Activated naive CD8-positive, alpha-beta T cell (primary cell): ENCODE measurements at regions not wholly inside any gene's neighbourhood (a gene's known extent, or its start where the extent isn't known, plus 50 kb on each side); places are given as distances from the start of the nearest gene placed in this dataset.
A peak's percentile ranks its signal among the peaks of the same experiment; 100 is the strongest.
"Not testable (repeated sequence)": the region's sequence is repeated elsewhere in the genome, so short reads cannot be mapped to it uniquely, and the experiment has no call there.

Experiments used
- H3K27ac Mint-ChIP-seq: one replicate; pipeline ENCODE4 v1.8.0; 2021; ENCODE audit warnings: mixed read lengths
- H3K27me3 Mint-ChIP-seq: one replicate; pipeline ENCODE4 v1.8.0; 2021; ENCODE audit warnings: mixed read lengths
- H3K36me3 Mint-ChIP-seq: one replicate; pipeline ENCODE4 v1.8.0; 2021; ENCODE audit warnings: mixed read lengths
- H3K4me1 Mint-ChIP-seq: one replicate; pipeline ENCODE4 v1.8.0; 2021; ENCODE audit warnings: low read depth, mixed read lengths
- H3K4me3 Mint-ChIP-seq: one replicate; pipeline ENCODE4 v1.8.0; 2021; ENCODE audit warnings: mild to moderate bottlenecking, mixed read lengths
- H3K9me3 Mint-ChIP-seq: one replicate; pipeline ENCODE4 v1.8.0; 2021; ENCODE audit warnings: low read depth, mixed read lengths

GRCh38 chr14:106738598-106739258 lies 1212.3 kb downstream of the TMEM121 start:
- H3K4me3 Mint-ChIP-seq, H3K4me1 Mint-ChIP-seq, H3K36me3 Mint-ChIP-seq, H3K27me3 Mint-ChIP-seq, H3K9me3 Mint-ChIP-seq, H3K27ac Mint-ChIP-seq: not testable (repeated sequence)

GRCh38 chr14:106741086-106741827 lies 1214.9 kb downstream of the TMEM121 start:
- not testable (repeated sequence) for H3K4me3 Mint-ChIP-seq, H3K9me3 Mint-ChIP-seq, H3K27ac Mint-ChIP-seq, H3K36me3 Mint-ChIP-seq, H3K27me3 Mint-ChIP-seq, H3K4me1 Mint-ChIP-seq

- not testable (repeated sequence) for H3K4me1 Mint-ChIP-seq, H3K9me3 Mint-ChIP-seq, H3K27ac Mint-ChIP-seq, H3K36me3 Mint-ChIP-seq, H3K27me3 Mint-ChIP-seq, H3K4me3 Mint-ChIP-seq
These were observed 1218.8 kb downstream of the TMEM121 start for GRCh38 chr14:106745016-106745767.

GRCh38 chr14:106750089-106750488 lies 1223.7 kb downstream of the TMEM121 start:
- H3K36me3 Mint-ChIP-seq, H3K9me3 Mint-ChIP-seq, H3K4me3 Mint-ChIP-seq, H3K27me3 Mint-ChIP-seq, H3K4me1 Mint-ChIP-seq, H3K27ac Mint-ChIP-seq: not testable (repeated sequence)

GRCh38 chr14:106753751-106754150 lies 1227.4 kb downstream of the TMEM121 start:
- not testable (repeated sequence) for H3K9me3 Mint-ChIP-seq, H3K27ac Mint-ChIP-seq, H3K27me3 Mint-ChIP-seq, H3K4me1 Mint-ChIP-seq, H3K4me3 Mint-ChIP-seq, H3K36me3 Mint-ChIP-seq

GRCh38 chr14:106757444-106757843 lies 1231.1 kb downstream of the TMEM121 start:
- H3K27me3 Mint-ChIP-seq, H3K4me3 Mint-ChIP-seq, H3K36me3 Mint-ChIP-seq, H3K9me3 Mint-ChIP-seq, H3K27ac Mint-ChIP-seq, H3K4me1 Mint-ChIP-seq: not testable (repeated sequence)

GRCh38 chr14:106761886-106762816 lies 1235.8 kb downstream of the TMEM121 start:
- not testable (repeated sequence) for H3K4me3 Mint-ChIP-seq, H3K9me3 Mint-ChIP-seq, H3K27ac Mint-ChIP-seq, H3K36me3 Mint-ChIP-seq, H3K27me3 Mint-ChIP-seq
- H3K4me1 Mint-ChIP-seq = peaks cover 22% of the 10 kb centered on the region

GRCh38 chr14:106764968-106765369 lies 1238.6 kb downstream of the TMEM121 start:
- H3K9me3 Mint-ChIP-seq, H3K27ac Mint-ChIP-seq, H3K36me3 Mint-ChIP-seq, H3K4me3 Mint-ChIP-seq, H3K27me3 Mint-ChIP-seq: not testable (repeated sequence)
- H3K4me1 Mint-ChIP-seq = peaks cover 32% of the 10 kb centered on the region

GRCh38 chr14:106766145-106766544 lies 1239.8 kb downstream of the TMEM121 start:
- Mint-ChIP-seq H3K27ac (peak overlapping the region; percentile 54), H3K36me3 (no peaks in the 10 kb centered on the region), H3K4me3 (no peak overlapping the region), H3K27me3 (no peaks in the 10 kb centered on the region), H3K9me3 (no peaks in the 10 kb centered on the region), H3K4me1 (peaks cover 35% of the 10 kb centered on the region)

GRCh38 chr14:106766551-106767277 lies 1240.3 kb downstream of the TMEM121 start:
- Mint-ChIP-seq H3K27ac (peak overlapping the region; percentile 54), H3K4me1 (peaks cover 36% of the 10 kb centered on the region), H3K4me3 (peak overlapping the region; percentile 27)
- not testable (repeated sequence) for H3K9me3 Mint-ChIP-seq, H3K36me3 Mint-ChIP-seq, H3K27me3 Mint-ChIP-seq

- not testable (repeated sequence) for H3K36me3 Mint-ChIP-seq, H3K4me3 Mint-ChIP-seq, H3K27me3 Mint-ChIP-seq, H3K9me3 Mint-ChIP-seq
- Mint-ChIP-seq H3K27ac (peak overlapping the region; percentile 28), H3K4me1 (peaks cover 36% of the 10 kb centered on the region)
These were observed 1241.8 kb downstream of the TMEM121 start for GRCh38 chr14:106768230-106768629.

- H3K36me3 Mint-ChIP-seq, H3K27me3 Mint-ChIP-seq, H3K9me3 Mint-ChIP-seq, H3K4me3 Mint-ChIP-seq: not testable (repeated sequence)
- Mint-ChIP-seq H3K4me1 (peaks cover 35% of the 10 kb centered on the region), H3K27ac (peak overlapping the region; percentile 16)
These were observed 1242.8 kb downstream of the TMEM121 start for GRCh38 chr14:106768972-106769700.

- H3K36me3 Mint-ChIP-seq, H3K27me3 Mint-ChIP-seq, H3K9me3 Mint-ChIP-seq: not testable (repeated sequence)
- Mint-ChIP-seq H3K27ac (peak overlapping the region; percentile 79), H3K4me1 (peaks cover 33% of the 10 kb centered on the region), H3K4me3 (peak overlapping the region; percentile 18)
These were observed 1243.8 kb downstream of the TMEM121 start for GRCh38 chr14:106770158-106770672.
